Effector memory CD8-positive, alpha-beta T cell (primary cell): ENCODE measurements at regions not wholly inside any gene's neighbourhood (a gene's known extent, or its start where the extent isn't known, plus 50 kb on each side); places are given as distances from the start of the nearest gene placed in this dataset.
"Not testable (repeated sequence)": the region's sequence is repeated elsewhere in the genome, so short reads cannot be mapped to it uniquely, and the experiment has no call there.

Experiments used
- ATAC-seq: fragments of 150-1000 bp; cut with Tn5 transposase; replicated peaks from 2 replicates; pipeline ENCODE4 v1.10.0; 2021; ENCODE audit warnings: mild to moderate bottlenecking, moderate library complexity
- DNase-seq, 3 experiments: peaks; one replicate each; pipeline ENCODE4 v3.0.0; 2021
- H3K27ac Mint-ChIP-seq, 2 donors: one replicate each; pipeline ENCODE4 v1.8.0; 2022; ENCODE audit warnings: mild to moderate bottlenecking in 2 of 2, mixed read lengths in 2 of 2, moderate library complexity in 2 of 2
- H3K27me3 Mint-ChIP-seq, 2 donors: one replicate each; pipeline ENCODE4 v1.8.0; 2022; ENCODE audit warnings: mixed read lengths in 2 of 2
- H3K36me3 Mint-ChIP-seq: one replicate; pipeline ENCODE4 v1.8.0; 2022; ENCODE audit warnings: mild to moderate bottlenecking, moderate library complexity, mixed read lengths; ENCODE audit not compliant: insufficient read depth
- H3K4me1 Mint-ChIP-seq, 2 donors: one replicate each; pipeline ENCODE4 v1.8.0; 2022; ENCODE audit warnings: low read depth in 2 of 2, mixed read lengths in 2 of 2
- H3K4me3 Mint-ChIP-seq, 2 donors: one replicate each; pipeline ENCODE4 v1.8.0; 2022; ENCODE audit warnings: mild to moderate bottlenecking in 2 of 2, mixed read lengths in 2 of 2, moderate library complexity in 2 of 2
- H3K9me3 Mint-ChIP-seq, 2 donors: one replicate each; pipeline ENCODE4 v1.8.0; 2022; ENCODE audit warnings: mixed read lengths in 2 of 2

DNA sequence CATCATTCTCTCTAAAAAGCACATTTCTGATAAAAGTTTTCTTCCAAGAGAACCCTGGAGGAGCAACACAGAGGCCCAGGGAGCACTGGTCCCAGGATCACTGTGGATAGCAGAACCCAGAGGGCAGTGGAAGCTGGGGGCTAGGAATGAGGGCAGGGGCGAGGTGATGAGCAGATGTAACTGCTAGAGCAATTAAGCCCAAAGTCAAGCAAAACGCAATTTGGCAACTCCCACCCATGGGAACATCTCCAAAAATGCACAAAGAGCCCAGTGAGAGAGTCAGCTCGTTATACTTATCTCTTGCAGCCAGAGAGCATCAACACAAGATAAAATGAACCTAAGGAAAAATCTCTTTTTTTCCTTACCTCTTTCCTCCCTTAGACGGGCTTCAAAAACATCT, 284.2 kb downstream of the TBC1D4 start:
- no peak for DNase-seq
- H3K27me3 Mint-ChIP-seq, result peaks cover 56 to 59% of the 10 kb centered on the region in 2 donors
- H3K9me3 Mint-ChIP-seq, result no peaks in the 10 kb centered on the region
- no peak for ATAC-seq
- no peak overlapping the region for H3K27ac Mint-ChIP-seq
- no peaks in the 10 kb centered on the region for H3K4me1 Mint-ChIP-seq
- H3K36me3 Mint-ChIP-seq, result no peaks in the 10 kb centered on the region
- no peak overlapping the region for H3K4me3 Mint-ChIP-seq

DNA sequence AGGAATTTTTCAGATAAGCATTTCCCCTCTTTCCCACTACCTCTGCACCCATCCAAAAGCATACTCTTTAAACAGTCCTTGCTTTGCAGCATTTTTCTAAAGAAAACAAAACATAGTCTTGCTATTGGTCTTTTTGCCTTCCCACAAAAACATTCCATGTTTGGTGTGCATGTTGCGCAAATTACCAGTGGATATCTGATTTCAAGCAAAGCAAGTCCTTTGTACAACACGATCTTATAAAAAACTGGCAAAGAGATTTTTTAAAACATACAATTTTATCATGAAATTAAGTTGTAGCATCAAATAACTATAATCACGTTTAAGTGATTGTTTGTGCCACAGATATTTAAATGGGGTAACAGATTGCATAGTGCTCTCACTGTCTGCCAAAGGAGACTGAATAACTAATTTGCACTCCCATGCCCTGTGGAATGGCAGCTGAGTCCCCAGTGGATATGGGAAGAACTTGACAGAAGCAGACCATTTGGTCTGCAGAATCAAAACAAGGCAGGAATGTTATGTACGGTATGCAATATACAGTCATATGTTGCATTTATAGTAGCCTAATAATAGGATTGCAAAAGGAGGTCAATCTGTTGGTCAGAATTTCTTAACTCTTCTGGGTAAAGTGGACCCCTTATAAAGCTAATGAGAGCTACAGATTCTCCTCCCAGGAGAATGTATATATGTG, 285.7 kb downstream of the TBC1D4 start:
- peaks cover 53 to 54% of the 10 kb centered on the region in 2 donors for H3K27me3 Mint-ChIP-seq
- H3K4me3 Mint-ChIP-seq, result no peak overlapping the region
- no peaks in the 10 kb centered on the region for H3K36me3 Mint-ChIP-seq
- H3K9me3 Mint-ChIP-seq, result no peaks in the 10 kb centered on the region
- H3K4me1 Mint-ChIP-seq, result no peaks in the 10 kb centered on the region
- no peak overlapping the region for H3K27ac Mint-ChIP-seq
- ATAC-seq (no peak), DNase-seq (no peak)

DNA sequence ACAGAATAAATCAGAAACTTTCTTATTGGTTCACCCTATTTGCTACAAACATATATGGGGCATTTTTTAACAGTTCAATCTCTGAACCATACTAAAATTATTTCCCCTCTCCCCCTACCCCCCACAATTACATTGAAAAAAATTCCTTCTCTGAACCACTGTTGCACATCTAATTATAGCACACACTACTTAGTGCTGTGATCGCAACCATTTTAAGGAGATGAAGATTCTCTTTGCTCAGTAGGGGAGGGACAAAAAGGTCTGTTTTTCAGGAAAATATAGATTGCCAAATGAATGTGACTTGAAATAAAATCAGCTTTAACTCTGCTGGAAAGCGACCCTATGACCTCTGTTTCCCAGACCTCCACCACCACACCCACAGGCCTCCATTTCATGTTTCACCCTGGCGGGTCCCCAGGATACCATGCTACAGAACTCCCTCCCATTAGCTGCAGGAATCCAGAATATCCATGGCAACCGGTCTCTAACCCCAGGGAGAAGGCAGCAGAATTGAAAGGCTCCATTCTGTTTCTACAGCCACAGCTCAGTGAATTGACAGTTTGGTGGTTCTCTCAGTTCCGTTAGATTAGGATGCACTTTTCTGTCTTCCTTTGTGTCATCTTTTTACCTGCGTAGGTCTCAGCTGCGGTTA, 286.3 kb downstream of the TBC1D4 start:
- ATAC-seq (no peak), DNase-seq (no peak)
- no peaks in the 10 kb centered on the region for H3K36me3 Mint-ChIP-seq
- no peak overlapping the region for H3K4me3 Mint-ChIP-seq
- peaks cover 46 to 47% of the 10 kb centered on the region in 2 donors for H3K27me3 Mint-ChIP-seq
- no peaks in the 10 kb centered on the region for H3K9me3 Mint-ChIP-seq
- H3K27ac Mint-ChIP-seq, result no peak overlapping the region
- no peaks in the 10 kb centered on the region for H3K4me1 Mint-ChIP-seq

DNA sequence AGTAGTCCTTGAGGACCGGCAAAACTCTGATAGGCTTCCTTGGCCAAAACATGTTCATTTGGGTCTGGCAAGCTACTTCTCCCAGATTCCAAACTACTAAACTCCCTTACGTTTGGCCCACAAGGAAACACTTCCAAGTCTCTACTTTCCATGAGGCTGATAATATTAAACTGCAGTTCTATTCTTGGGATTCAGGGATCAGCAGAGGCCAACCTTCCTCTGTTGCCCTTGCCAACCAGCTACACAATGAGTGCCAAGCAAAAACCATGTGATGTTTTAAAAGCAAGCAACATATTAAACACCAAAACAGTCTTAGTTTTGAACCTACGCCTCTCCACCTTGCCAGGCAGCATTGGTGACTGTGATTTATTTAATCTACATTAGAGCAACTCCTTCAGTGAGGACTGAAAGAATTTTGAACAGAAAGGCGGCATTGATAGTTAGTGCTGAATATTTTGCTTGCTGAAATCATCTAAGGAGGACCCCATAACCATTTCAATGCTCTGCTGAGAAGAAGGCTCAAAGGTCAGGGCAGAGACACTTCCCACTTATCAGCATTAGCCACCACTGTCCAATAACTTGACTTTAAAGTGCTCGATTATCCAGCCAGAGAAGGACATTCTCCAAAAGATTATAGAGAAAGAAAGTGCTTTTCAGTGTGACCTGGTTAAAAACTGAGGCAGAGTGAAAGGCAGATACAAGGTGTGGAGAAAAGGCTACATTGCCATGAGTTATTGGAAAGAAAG, 287.1 kb downstream of the TBC1D4 start:
- Mint-ChIP-seq H3K4me3 (no peak overlapping the region), H3K9me3 (no peaks in the 10 kb centered on the region), H3K4me1 (no peaks in the 10 kb centered on the region), H3K27ac (no peak overlapping the region), H3K27me3 (peaks cover 39 to 42% of the 10 kb centered on the region in 2 donors), H3K36me3 (no peaks in the 10 kb centered on the region)
- ATAC-seq, result no peak
- DNase-seq, result no peak

DNA sequence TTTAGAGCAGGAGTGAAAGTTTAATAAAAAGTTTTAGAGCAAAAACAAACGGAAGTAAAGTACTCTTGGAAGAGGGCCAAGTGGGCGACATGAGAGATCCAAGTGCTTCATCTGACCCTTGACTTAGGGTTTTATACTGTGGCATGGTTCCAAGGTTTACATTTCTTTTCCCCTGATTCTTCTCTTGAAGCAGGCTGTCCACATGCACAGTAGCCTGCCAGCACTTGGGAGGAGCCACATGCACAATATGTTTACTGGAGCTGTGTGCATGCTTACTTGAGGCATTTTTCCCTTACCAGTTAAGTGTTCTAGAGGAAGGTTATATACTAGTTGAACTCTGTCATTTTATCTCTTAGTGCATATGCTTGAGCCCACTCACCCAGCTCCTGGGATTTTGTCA, 295.6 kb downstream of the TBC1D4 start:
- Mint-ChIP-seq H3K27me3 (peaks cover 25% of the 10 kb centered on the region in 2 donors), H3K36me3 (no peaks in the 10 kb centered on the region), H3K9me3 (peaks cover 8 to 12% of the 10 kb centered on the region in 2 donors), H3K27ac (no peak overlapping the region), H3K4me1 (no peaks in the 10 kb centered on the region), H3K4me3 (no peak overlapping the region)
- ATAC-seq, result no peak
- DNase-seq, result no peak

DNA sequence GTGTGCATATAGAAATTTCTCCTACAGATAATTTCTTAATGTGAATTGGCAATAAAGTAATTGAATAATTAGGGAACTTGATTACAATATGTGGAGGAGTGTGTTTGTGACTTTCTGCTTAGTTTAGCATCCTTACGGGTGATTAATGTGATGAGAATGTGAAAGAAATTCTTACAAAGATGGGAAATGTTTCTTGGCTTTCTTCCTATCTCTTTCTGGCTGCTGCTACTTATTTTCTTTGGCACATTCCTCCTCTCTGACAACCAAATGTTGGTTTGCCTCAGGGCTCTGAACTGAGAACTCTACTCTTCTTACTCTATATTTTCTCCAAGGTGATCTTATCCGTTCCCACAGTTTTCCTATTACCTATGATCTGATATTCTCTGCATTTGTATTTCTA, 300.1 kb downstream of the TBC1D4 start:
- no peak overlapping the region for H3K27ac Mint-ChIP-seq
- peaks cover 22 to 36% of the 10 kb centered on the region in 2 donors for H3K27me3 Mint-ChIP-seq
- no peaks in the 10 kb centered on the region for H3K4me1 Mint-ChIP-seq
- H3K9me3 Mint-ChIP-seq, result peaks cover 8 to 12% of the 10 kb centered on the region in 2 donors
- DNase-seq (no peak), ATAC-seq (no peak)
- no peaks in the 10 kb centered on the region for H3K36me3 Mint-ChIP-seq
- no peak overlapping the region for H3K4me3 Mint-ChIP-seq

DNA sequence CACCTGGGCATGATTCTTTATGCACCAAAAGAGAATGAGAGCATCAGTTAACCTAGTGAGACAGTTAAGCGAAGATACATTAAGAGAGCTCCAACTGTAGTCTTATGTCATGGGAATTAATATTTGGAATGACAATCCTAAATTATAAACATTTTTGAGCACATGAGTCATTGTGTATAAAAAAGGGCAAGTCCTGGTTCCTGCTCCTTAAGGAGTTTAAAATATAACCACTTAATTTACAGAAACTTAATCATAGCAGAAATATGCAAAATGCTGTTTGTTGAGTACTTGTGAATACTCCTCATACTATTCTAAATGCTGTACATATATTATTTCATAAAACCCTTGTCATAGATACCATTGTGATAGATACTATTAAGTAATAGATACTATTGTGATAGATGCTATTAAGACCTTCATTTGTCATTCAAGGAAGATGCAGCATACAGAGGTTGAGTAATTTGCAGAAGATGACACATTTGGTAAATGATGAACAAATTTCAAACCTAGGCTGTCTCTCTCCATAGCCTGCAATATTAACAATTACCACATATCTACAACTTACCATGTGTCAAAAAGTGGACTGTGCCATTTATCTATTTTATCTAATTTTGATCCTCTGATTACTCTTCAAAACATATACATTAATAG, 301.0 kb downstream of the TBC1D4 start:
- DNase-seq (no peak), ATAC-seq (no peak)
- H3K9me3 Mint-ChIP-seq, result peaks cover 9 to 12% of the 10 kb centered on the region in 2 donors
- no peak overlapping the region for H3K4me3 Mint-ChIP-seq
- H3K27ac Mint-ChIP-seq, result no peak overlapping the region
- H3K27me3 Mint-ChIP-seq, result peaks cover 24 to 36% of the 10 kb centered on the region in 2 donors
- no peaks in the 10 kb centered on the region for H3K4me1 Mint-ChIP-seq
- no peaks in the 10 kb centered on the region for H3K36me3 Mint-ChIP-seq

DNA sequence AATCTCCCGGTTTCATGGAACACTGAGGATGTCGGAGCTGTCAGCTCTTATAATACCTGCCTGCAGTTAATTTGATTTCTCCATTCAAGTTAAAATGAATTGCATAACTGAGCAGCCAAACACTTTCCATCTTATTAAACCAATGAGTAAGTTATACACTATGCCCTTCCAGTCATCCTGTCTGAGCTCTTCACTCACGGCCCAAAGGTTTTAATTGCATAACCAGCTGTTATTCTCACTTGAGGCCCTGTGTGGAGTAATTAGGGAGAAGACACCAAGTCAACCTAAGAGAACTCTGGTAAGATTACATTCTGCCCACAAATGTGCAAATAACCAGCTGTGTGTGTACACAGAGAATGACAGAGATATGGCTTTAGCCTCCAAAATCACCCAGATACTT, 303.5 kb downstream of the TBC1D4 start:
- DNase-seq (no peak), ATAC-seq (no peak)
- H3K9me3 Mint-ChIP-seq, result peaks cover 0 to 4% of the 10 kb centered on the region in 2 donors
- H3K4me1 Mint-ChIP-seq, result peaks cover 0 to 3% of the 10 kb centered on the region in 2 donors
- H3K27me3 Mint-ChIP-seq, result peaks cover 15 to 22% of the 10 kb centered on the region in 2 donors
- H3K4me3 Mint-ChIP-seq, result no peak overlapping the region
- no peaks in the 10 kb centered on the region for H3K36me3 Mint-ChIP-seq
- H3K27ac Mint-ChIP-seq, result no peak overlapping the region

DNA sequence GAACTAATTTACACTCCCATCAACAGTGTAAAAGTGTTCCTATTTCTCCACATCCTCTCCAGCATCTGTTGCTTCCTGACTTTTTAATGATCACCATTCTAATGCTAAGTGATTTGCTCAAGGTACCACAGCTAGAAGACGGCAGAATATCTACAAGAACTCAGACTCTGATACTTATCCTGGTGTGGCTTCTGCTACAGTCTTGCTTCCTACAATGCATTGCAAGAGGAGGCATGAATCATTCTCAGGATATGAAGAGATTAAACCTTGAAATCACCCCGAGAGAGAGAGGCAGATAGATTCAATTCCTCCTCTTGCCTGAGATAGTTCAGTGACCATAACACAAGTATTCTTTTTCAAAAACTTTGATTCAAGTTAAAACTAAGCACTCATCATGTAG, 306.4 kb downstream of the TBC1D4 start:
- H3K4me3 Mint-ChIP-seq, result no peak overlapping the region
- ATAC-seq, result no peak
- DNase-seq, result no peak
- peaks cover 26 to 31% of the 10 kb centered on the region in 2 donors for H3K27me3 Mint-ChIP-seq
- peaks cover 0 to 4% of the 10 kb centered on the region in 2 donors for H3K4me1 Mint-ChIP-seq
- H3K36me3 Mint-ChIP-seq, result no peaks in the 10 kb centered on the region
- peaks cover 0 to 4% of the 10 kb centered on the region in 2 donors for H3K9me3 Mint-ChIP-seq
- no peak overlapping the region for H3K27ac Mint-ChIP-seq

DNA sequence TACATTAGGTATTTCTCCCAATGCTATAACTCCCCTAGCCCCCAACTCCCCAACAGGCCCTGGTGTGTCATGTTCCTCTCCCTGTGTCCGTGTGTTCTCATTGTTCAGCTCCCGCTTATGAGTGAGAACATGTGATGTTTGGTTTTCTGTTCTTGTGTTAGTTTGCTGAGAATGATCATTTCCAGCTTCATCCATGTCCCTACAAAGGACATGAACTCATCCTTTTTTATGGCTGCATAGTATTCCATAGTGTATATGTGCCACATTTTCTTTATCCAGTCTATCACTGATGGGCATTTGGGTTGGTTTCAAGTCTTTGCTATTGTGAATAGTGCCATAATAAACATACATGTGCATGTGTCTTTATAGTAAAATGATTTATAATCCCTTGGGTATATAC, 306.9 kb downstream of the TBC1D4 start:
- not testable (repeated sequence) for H3K9me3 Mint-ChIP-seq, H3K36me3 Mint-ChIP-seq, ATAC-seq, H3K4me3 Mint-ChIP-seq, H3K27ac Mint-ChIP-seq, H3K4me1 Mint-ChIP-seq, DNase-seq
- H3K27me3 Mint-ChIP-seq, result peaks cover 31 to 36% of the 10 kb centered on the region in 2 donors

DNA sequence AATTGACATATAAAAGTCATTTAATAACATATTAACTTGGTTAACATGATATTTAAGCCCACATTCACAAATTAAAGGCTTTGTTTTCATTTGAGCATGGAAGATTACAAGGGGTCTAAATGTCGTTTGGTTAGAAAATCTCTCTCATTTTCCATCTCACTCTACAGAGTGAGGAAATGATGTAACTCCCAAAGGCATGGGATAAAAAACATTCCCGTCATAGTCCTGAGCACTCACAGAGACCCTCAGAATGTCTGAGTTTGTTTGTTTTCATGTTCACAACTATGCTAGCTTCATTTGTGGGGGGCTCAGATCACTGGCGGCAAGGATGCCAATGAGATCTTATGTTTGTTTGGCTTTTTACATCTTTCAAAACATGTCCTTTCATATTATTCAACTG, 307.5 kb downstream of the TBC1D4 start:
- Mint-ChIP-seq H3K27me3 (peaks cover 36 to 42% of the 10 kb centered on the region in 2 donors), H3K4me3 (no peak overlapping the region), H3K9me3 (peaks cover 0 to 4% of the 10 kb centered on the region in 2 donors), H3K36me3 (no peaks in the 10 kb centered on the region), H3K4me1 (peaks cover 0 to 4% of the 10 kb centered on the region in 2 donors), H3K27ac (no peak overlapping the region)
- DNase-seq (no peak), ATAC-seq (no peak)

DNA sequence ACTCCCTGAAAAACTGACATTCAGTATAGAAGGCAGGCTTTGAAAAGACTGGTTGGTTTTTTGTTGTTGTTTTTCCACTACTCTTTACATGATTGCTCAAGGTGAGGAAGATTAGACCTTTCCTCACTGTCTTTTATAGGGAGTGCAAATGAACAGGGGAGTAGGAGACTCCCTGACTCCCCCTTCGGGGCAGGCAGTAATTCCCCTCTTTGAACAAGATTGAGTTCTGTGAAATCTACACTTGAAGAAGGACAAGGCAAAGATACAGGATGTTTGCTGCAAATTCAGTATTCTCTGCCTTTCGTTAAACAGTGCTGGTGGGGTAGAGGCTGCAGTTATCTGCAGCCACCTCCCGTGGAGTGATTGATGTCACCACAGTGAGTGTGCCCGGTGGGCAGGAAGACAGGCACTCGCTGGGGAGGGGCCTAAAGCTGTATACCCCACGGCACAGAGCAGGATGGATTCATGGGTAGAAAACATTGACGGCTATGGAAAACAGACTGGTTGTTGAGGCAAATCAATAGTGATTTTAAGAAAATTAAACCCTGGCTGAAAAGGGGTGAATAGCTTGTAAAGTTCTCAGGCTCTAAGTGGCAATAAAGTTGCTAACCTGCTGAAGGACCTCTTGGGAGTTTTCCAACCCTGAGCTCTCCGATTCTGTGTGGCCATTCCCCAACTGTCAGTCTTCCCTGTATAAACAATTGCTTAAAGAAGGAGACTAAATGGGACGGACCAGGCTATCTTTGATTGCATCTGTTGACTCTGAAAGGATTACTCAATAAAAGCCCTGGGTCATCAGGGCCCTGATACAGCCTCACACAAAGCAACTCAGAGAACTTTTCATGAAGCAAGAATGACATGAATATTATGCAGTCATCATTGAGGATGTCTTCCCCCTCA, 308.3 kb downstream of the TBC1D4 start:
- H3K27ac Mint-ChIP-seq, result no peak overlapping the region
- DNase-seq, result no peak
- peaks cover 35 to 36% of the 10 kb centered on the region in 2 donors for H3K27me3 Mint-ChIP-seq
- ATAC-seq, result no peak
- peaks cover 0 to 4% of the 10 kb centered on the region in 2 donors for H3K4me1 Mint-ChIP-seq
- H3K4me3 Mint-ChIP-seq, result no peak overlapping the region
- no peaks in the 10 kb centered on the region for H3K36me3 Mint-ChIP-seq
- peaks cover 0 to 4% of the 10 kb centered on the region in 2 donors for H3K9me3 Mint-ChIP-seq
